Retinal pigment epithelial cell (primary cell): ENCODE measurements at regions not wholly inside any gene's neighbourhood (a gene's known extent, or its start where the extent isn't known, plus 50 kb on each side); places are given as distances from the start of the nearest gene placed in this dataset.

Experiments
- DNase-seq: peaks from one replicate; pipeline ENCODE4 v3.0.0-alpha.2; 2010; ENCODE audit warnings: low read depth
- H3K4me3 ChIP-seq: 2 replicates; pipeline ENCODE4 v1.5.1; 2011; ENCODE audit warnings: mild to moderate bottlenecking, low read length, control low read depth, moderate library complexity
- TF ChIP-seq, protein P1 (sequence below): conservative IDR thresholded peaks from 2 replicates; pipeline ENCODE4 v1.5.1; 2011; ENCODE audit warnings: low read depth, low read length, control low read depth, inconsistent platforms

DNA sequence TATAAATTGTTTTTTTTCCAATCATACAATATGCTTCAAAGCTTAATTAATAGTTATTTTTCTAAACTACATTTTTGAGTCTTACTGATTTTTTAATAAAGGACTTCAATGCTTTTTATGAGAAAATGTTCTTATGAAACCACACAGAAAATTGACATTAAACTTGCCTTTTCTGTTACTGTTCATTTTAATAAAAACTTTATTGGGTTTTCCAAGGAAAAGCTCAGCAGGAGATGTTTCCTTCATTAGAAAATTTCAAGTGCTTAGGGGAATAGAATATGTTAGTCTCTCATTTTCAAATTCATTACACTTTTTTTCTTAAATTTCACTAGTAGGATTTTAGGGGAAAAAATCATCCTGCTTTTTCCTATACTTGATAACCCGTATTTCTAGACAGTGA, 711.4 kb downstream of the DIPK2A start:
- TF ChIP-seq, protein P1, sequence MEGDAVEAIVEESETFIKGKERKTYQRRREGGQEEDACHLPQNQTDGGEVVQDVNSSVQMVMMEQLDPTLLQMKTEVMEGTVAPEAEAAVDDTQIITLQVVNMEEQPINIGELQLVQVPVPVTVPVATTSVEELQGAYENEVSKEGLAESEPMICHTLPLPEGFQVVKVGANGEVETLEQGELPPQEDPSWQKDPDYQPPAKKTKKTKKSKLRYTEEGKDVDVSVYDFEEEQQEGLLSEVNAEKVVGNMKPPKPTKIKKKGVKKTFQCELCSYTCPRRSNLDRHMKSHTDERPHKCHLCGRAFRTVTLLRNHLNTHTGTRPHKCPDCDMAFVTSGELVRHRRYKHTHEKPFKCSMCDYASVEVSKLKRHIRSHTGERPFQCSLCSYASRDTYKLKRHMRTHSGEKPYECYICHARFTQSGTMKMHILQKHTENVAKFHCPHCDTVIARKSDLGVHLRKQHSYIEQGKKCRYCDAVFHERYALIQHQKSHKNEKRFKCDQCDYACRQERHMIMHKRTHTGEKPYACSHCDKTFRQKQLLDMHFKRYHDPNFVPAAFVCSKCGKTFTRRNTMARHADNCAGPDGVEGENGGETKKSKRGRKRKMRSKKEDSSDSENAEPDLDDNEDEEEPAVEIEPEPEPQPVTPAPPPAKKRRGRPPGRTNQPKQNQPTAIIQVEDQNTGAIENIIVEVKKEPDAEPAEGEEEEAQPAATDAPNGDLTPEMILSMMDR: no peak
- no peak for DNase-seq
- H3K4me3 ChIP-seq: no peak overlapping the region

DNA sequence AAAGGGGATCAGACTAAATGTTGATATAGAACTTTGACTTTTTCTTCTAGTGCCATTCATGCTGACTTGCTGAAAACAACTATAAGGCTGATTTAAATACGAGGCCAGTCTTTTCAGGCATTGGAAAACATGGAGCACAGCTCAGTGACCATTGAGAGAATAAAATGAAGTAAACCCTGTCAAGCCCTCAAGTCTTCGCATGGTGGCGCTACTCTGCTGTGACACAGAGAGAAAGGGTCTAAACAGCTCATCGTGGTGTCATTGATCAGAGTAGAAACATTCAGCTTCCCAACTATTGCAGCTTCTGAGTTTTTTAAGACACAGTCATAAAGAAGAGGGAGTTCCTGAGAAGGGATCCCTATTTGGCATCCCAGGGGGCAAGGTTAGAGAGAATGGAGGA, 716.2 kb downstream of the DIPK2A start:
- TF ChIP-seq, protein P1: no peak
- no peak for DNase-seq
- H3K4me3 ChIP-seq: no peak overlapping the region

DNA sequence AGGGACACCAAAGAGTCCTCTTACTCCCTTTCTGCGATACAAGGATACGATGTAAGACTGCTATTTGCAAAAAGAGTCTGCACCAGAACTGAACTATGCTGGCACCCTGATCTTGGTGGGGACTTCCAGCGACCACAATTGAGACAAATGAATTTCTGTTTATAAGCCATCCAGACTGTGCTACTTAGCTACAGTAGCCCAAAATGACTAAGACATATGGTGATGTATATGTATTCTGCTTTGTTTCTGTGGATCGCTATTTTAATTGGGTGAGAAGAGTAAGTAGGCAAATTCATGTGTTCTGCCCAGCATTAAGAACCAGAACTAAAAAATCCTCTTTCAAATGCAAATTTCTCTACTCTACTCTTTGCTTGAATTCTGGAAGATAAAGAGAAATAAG, 720.9 kb downstream of the DIPK2A start:
- TF ChIP-seq, protein P1: no peak
- H3K4me3 ChIP-seq: no peak overlapping the region
- DNase-seq: no peak

DNA sequence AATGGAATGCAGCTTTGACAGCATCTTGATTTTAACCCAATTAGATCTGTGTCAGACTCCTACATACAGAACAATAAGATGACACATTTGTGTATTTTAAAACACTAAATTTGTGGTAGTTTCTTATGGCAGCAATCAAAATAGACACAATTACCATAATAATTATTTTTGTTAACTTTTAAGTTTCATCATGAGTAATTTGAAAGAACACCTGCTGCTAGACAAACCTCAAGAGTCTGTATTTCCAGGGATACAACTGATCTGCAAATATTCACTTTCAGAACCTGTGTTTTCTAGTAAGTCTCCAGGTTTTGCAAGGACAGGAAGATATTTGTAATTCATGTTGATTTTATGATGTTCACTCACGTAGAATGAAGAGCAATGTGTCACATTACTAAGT, 736.8 kb downstream of the DIPK2A start:
- DNase-seq: no peak
- no peak overlapping the region for H3K4me3 ChIP-seq
- TF ChIP-seq, protein P1: no peak

DNA sequence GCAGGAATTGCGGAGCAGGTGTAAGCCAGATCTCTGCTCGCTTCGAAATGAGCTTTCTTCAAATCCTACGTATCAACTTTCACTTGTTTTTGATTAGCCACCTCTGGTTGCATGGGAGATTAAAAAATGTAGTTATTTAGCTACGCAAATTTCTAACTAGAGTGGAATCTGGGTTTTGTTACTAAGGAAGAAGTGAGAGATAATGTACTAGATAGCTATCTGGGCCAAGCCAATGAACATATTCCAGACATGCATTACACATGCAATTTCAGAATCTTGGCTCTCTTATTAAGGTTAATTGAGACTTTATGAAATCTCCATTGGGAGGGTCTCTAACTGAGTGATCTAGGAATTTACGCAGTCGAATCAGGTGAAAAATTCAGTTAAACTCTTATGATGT, 765.7 kb downstream of the DIPK2A start:
- no peak for DNase-seq
- H3K4me3 ChIP-seq: no peak overlapping the region
- TF ChIP-seq, protein P1: no peak

DNA sequence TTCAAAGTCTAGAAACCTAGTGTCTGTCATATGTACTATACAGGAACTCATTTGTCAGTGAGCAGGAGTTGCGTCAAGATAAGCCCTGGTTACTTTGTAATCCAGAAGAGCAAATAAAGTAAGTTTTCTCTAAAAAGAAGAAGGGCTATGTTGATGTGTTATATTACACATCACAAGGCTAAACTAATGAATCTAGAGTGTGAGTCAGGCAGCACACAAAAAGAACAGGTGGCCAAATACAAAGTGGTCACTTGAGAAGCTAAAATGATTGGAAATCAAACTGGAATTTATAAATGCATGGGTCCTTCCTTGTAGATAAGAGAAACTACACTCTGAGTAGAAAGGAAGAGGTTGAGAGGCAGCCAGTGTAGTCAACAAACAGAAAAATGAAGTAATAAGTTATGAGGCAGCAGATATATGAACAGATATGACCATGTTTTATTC, 771.6 kb downstream of the DIPK2A start:
- DNase-seq: no peak
- H3K4me3 ChIP-seq: no peak overlapping the region
- TF ChIP-seq, protein P1: no peak

DNA sequence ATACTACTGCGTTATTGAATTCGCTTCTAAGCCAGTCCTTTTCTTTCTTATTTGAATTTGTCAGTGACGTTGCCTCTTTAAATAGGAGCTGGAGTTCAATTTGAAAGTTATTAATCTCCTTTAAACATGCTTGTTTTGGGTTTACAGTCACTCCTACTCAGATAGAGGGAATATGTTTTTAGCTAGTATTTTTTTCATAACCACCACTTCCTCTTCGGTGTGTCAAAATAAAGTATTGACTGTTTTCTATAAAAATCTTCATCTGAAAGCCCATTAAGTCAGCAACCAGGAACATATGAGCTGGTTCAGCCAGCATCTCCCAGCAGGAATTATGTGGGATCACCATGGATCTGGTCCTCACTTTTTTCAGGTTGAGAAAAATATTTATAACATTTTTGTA, 772.9 kb downstream of the DIPK2A start:
- no peak overlapping the region for H3K4me3 ChIP-seq
- TF ChIP-seq, protein P1: no peak
- no peak for DNase-seq
